GM12872 (cell line): ENCODE measurements at regions not wholly inside any gene's neighbourhood (a gene's known extent, or its start where the extent isn't known, plus 50 kb on each side); places are given as distances from the start of the nearest gene placed in this dataset.

ENCODE experiments used
- TF ChIP-seq, protein P1 (sequence below): IDR thresholded peaks from 3 replicates; pipeline ENCODE4 v1.5.1; 2011; ENCODE audit warnings: low read depth, mild to moderate bottlenecking, low read length, moderate library complexity; ENCODE audit not compliant: insufficient read depth

DNA sequence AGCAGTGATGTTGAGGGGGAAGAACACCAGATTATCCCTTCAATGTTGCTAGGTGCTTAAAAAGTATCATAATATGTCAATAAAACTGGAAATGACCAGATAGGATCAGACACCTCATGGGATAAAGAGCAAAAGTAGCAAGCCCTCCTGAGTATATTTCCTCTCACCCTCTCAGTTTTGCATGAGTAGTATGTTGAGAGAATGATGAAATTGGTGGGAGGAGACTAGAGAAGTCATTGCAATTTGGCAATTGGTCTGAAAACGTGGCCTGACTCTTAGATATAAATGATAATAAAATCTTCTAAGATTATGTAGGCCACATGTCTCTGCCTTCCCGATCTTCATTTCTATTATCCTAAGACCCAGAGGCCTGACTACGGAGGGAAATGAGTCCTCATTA, 151.2 kb upstream of the ARRDC3 start:
- TF ChIP-seq, protein P1, sequence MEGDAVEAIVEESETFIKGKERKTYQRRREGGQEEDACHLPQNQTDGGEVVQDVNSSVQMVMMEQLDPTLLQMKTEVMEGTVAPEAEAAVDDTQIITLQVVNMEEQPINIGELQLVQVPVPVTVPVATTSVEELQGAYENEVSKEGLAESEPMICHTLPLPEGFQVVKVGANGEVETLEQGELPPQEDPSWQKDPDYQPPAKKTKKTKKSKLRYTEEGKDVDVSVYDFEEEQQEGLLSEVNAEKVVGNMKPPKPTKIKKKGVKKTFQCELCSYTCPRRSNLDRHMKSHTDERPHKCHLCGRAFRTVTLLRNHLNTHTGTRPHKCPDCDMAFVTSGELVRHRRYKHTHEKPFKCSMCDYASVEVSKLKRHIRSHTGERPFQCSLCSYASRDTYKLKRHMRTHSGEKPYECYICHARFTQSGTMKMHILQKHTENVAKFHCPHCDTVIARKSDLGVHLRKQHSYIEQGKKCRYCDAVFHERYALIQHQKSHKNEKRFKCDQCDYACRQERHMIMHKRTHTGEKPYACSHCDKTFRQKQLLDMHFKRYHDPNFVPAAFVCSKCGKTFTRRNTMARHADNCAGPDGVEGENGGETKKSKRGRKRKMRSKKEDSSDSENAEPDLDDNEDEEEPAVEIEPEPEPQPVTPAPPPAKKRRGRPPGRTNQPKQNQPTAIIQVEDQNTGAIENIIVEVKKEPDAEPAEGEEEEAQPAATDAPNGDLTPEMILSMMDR = no peak

DNA sequence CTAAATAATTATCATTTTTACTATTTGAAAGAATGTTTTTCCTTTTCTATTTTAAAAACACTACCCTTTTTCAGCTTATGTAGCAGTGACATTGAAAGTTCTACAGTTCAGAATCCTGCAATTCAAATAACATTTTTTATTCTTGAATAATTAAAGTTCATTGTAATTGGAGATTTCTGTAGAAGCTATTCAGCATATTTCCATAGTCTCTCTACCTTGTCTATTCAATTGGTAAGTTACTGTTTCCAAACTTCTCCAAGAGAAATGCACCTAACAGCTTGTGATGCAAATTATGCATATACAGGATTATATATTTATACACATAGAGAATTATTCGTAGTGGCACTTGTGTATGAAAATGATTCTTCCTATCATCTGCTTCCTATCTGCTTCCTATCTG, 149.7 kb upstream of the ARRDC3 start:
- TF ChIP-seq, protein P1 = no peak

DNA sequence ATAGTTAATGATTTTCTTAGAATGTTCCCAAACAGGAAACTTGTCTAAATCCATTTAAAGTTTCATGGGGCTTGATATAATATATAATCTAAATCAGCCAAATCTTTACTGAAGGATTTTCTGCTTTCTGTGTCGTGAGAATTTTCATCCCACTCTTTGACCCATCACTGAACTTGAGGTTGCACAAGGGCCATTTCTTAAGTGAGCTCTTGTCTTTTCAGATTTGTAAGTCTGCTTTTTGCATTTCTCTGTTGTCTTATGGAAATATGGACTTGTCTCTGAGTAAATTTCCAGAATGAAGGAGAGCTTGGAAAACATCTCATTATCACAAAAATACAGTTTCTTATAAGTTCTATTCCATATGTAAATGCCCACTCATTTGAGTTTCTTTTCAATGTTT, 149.2 kb upstream of the ARRDC3 start:
- TF ChIP-seq, protein P1 = no peak

DNA sequence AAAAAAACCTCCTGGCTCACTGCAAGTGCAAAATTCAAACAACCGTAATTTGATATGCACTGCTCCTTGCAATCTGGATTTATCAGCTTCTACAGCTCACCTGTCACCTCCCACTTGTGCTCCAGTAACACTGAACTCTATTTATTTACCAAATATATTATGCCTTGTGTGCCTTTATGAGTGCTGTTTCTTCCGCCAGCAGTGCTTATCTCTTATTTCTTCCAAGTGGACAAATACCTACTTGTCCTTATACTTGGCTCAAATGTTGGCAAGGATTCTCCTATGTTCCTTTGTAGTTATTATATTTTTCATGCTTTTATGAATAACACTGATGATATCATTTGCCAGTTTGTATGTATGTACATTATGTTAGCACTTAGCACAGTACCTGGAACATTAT, 145.7 kb upstream of the ARRDC3 start:
- TF ChIP-seq, protein P1 = no peak

DNA sequence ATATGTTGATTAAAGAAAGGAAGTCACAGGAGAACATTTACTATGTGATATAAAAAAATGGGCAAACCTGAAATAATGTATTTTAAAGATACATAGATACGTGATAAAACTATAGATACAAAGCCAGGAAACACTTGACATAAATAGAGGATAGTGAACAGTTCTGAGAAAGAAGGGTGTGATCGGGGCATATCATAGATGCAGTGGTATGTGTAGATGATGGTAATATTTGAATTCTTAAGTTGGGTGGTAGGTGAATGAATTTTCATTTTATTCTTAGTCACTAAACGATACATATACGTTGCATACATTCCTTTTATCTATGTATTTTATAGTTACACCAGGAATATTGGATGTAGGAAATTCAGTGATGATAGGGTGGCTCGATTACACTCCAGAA, 138.7 kb upstream of the ARRDC3 start:
- TF ChIP-seq, protein P1 = no peak

DNA sequence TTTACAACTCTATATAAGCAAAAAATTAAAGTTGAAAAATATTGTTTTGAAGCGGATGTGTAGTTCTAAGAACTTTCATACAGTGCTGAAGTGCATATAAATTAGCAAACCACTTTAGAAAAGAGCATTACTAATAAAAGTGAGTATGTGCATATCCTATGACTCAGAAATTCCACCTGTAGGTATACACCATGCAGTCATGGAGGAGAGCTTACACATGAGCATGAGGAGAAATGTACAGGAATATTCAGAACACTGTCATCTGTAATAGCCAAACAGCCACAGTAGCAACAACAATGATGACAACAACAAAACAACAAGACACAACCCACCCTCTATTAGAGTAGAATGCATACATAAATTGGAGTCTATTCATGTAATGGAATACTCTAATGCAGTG, 138.2 kb upstream of the ARRDC3 start:
- TF ChIP-seq, protein P1 = no peak

DNA sequence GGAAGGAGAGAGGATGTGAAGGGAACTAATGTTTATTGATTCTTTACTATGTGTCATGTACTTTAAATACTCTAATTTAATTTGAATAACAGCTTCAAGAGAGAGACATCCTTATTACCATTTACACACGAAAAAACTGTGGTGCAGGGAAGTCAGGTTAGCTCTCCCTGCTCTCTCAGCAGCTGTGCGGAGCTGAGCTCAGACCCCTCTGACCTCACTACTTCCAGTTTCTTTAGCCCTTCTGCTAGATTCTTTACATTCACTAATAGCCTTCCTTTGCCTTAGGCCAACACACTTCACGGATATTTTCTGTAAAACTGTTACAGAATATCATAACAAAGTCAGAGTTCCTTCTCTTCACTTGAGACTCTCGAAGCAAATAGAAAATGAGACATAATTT, 131.3 kb upstream of the ARRDC3 start:
- TF ChIP-seq, protein P1 = no peak

DNA sequence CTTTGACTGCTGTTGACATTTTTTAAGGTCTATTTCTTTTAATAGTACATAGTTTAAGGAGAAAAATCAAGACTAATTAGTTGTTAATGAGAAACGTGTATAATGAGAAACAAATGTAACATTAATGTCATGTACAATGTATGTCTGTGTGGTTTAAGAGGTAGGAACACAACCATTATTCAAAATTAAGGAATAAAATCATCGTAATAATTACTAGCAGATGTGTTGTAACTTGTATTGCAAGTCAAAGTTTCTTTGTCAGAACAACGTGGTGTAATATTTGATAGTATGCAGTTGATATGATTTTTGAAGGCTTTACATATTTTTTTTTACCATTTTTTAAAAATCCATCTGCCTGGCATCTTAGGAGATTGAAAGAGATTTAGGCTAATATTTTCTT, 120.2 kb upstream of the ARRDC3 start:
- TF ChIP-seq, protein P1 = no peak
